ENCODE measurements at regions not wholly inside any gene's neighbourhood (a gene's known extent, or its start where the extent isn't known, plus 50 kb on each side); places are given as distances from the start of the nearest gene placed in this dataset.

- DNase-seq: no peak
Measured at GRCh38 chr22:48952256-48953102, 875.2 kb downstream of the BRD1 start.

- no peak for DNase-seq
Measured at GRCh38 chr22:48951836-48952235, 875.8 kb downstream of the BRD1 start.

- no peak for DNase-seq
Measured at GRCh38 chr22:48950151-48950915, 877.3 kb downstream of the BRD1 start.

- DNase-seq: no peak
Measured at GRCh38 chr22:48949375-48950149, 878.1 kb downstream of the BRD1 start.

- DNase-seq: no peak
Measured at GRCh38 chr22:48948575-48949170, 879.0 kb downstream of the BRD1 start.

- no peak for DNase-seq
Measured at GRCh38 chr22:48947636-48948035, 880.0 kb downstream of the BRD1 start.

- DNase-seq: no peak
Measured at GRCh38 chr22:48945621-48946458, 881.8 kb downstream of the BRD1 start.

- DNase-seq: no peak
Measured at GRCh38 chr22:48944751-48945620, 882.7 kb downstream of the BRD1 start.

- no peak for DNase-seq
Measured at GRCh38 chr22:48944433-48944750, 883.3 kb downstream of the BRD1 start.

GRCh38 chr22:48943567-48944432 is 883.9 kb downstream of the BRD1 start:
- no peak for DNase-seq

GRCh38 chr22:48942698-48943566 is 884.7 kb downstream of the BRD1 start:
- DNase-seq: no peak

GRCh38 chr22:48941903-48942575 is 885.6 kb downstream of the BRD1 start:
- no peak for DNase-seq

GRCh38 chr22:48941033-48941902 is 886.4 kb downstream of the BRD1 start:
- DNase-seq: no peak

GRCh38 chr22:48940266-48941032 is 887.2 kb downstream of the BRD1 start:
- DNase-seq: no peak

GRCh38 chr22:48939441-48940265 is 888.0 kb downstream of the BRD1 start:
- DNase-seq: no peak

GRCh38 chr22:48938741-48939140 is 888.9 kb downstream of the BRD1 start:
- no peak for DNase-seq

All from NCI-H1105 (cell line).